HG03432 (cell line): ENCODE measurements at regions not wholly inside any gene's neighbourhood (a gene's known extent, or its start where the extent isn't known, plus 50 kb on each side); places are given as distances from the start of the nearest gene placed in this dataset.
"Not testable (repeated sequence)": the region's sequence is repeated elsewhere in the genome, so short reads cannot be mapped to it uniquely, and the experiment has no call there.

Experiments used
- ATAC-seq: cut with Tn5 transposase; IDR thresholded peaks from one replicate; pipeline ENCODE4 v1.9.1; 2021; ENCODE audit warnings: mild to moderate bottlenecking, moderate library complexity; ENCODE audit not compliant: unreplicated experiment

DNA sequence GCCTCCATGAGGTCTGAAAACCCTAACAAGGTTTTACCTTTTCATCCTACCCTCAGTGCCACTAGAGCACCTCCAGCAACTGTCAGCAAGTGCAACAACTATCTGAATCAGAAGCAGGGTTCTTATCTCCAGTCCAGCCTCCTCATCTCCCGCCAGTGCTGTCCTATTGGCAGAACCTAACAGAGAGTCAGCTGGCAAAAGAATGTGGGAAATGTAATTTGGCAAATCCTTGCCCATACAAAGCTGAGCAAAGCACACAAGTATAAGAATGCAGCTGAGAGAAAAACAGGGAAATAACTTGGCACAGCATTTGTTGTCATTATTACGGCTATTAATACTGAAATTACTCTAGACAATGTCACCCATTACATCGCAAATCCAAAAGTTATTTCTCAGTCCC lies 124.2 kb downstream of the ATP6V1G3 start:
- no peak for ATAC-seq

DNA sequence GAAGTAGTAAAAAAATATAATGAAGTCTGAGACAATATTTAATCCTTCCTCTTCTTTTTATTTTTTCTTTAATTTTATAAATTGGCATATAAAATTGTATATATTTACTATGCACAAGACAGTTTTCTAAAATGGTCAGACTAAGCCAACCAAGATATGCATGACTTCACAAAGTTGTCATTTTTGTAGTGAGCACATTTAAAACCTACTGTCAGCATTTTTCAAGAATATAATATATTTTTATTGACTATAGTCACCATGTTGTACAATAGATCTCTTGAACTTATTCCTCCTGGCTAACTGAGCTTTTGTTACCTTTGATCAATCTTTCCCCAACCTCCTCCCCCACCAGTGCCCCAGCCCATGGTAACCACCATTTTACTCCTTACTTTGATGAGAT lies 129.2 kb downstream of the ATP6V1G3 start:
- ATAC-seq: no peak

DNA sequence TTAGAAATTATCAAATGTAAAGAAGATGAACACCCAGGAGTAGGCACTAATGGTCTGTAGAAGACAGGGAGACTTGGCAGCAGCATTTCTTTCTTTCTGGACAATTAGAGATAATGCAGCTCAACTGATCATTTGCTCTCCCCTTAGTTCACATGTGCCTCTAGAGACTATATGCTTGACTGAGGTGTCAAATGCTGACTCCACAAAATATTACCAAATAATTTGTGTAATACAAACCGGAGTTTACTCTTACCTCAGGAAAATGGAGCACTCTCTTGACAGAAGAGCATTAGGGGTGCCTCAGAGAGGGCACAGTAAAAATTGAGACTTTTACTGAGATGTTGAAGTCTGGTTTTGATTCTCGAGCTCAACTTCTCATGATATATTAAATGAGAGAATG lies 131.8 kb downstream of the ATP6V1G3 start:
- ATAC-seq: no peak

DNA sequence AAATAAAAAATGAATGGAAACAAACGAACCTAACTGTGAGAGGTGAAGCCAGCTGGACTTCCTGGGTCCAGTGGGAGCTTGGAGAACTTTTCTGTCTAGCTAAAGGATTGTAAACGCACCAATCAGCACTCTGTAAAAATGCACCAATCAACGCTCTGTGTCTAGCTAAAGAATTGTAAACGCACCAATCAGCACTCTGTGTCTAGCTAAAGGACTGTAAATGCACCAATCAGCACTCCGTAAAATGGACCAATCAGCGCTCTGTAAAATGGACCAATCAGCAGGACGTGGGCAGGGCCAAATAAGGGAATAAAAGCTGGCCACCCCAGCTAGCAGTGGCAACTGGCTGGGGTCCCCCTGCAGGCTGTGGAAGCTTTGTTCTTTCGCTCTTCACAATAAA lies 135.8 kb downstream of the ATP6V1G3 start:
- not testable (repeated sequence) for ATAC-seq

DNA sequence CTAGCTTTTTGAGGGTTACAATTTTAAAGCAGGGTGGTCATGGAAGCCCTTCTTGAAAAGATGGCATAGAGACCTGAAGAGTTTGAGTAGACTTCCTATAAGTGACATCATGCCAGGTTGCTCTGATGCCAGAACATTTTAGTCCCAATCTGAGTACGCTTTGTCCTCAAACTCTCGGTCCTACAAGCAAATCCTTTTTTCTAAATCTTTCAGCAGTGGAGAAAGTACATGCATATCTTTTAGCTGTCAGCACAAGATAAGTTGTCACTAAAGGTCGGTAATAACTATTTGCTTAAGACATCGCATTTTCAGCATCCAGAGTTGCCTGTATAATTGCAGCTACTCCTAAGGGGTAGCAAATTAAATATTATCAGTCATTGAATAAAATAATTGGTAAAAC lies 140.4 kb downstream of the ATP6V1G3 start:
- no peak for ATAC-seq

DNA sequence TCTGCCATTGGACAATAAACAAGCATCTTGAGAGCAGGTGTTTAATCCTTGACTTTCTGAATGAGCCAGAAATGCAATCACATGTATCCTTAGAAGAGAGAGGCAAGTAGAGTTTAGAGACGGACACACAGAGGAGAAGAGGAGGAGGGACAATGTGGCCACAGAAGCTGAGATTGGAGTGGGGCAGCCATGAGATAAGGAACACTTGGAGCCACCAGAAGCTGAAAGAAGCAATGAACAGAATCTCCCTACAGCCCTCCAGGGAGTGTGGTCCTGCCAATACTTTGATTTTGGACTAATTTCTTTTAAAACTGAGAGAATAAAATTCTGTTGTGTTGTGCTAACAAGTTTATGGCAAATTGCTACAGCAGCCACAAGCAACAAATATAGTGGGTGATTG lies 141.0 kb downstream of the ATP6V1G3 start:
- ATAC-seq: no peak

DNA sequence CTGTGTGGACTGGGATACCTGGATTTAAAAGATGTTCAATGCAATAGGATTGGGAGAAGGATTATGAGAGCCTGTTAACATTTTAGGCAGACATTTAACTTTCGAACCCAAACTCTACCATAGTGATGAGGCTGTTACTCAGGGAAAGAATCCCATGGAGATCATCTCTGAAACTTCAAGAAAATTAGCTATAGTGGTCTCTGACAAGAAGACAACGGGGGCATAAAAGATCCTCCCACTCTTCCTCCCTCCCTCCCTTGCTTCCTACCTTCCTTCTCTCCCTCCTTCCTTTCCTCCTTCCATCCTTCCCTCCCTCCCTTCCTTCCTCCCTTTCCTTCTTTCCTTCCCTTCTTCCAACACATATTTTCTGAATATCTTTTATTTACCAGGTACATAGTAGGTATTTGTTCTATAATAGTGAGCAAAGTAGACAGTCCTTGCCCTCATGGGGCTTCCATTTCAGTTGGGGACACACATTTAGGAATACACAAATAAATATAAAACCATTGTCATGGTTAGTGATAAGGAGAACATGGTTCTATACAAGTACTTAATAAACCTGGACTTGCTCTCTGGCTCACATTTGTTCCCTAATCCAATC lies 143.2 kb downstream of the ATP6V1G3 start:
- no peak for ATAC-seq

DNA sequence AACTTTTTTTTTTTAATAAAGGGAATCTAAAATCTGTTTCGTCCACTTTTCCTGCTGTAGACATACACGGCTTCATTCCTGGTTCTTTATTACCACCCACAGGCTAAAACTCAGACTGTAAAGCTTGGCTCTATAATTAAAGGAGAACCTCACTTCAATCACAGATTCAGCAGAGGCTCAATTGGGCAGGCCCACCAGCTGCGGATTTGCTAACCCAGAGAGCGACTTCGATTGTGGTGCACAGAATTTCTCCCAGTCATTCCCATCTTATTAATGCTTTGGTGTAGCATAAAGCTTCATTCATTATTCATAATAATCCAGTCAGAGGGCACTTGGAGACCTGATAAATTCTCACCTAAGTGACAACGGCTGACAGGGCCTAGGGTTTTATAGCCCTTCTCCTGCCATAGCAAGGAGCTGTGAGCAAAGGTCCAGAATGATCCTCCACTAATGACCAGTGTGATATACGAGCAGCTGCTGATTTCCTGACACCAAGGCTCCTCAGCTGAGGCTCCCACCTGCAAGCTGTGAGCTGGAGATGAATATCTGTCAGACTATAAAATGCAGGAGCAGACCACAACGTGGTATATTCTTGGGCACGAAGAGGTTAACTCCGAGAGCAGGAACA lies 149.0 kb downstream of the ATP6V1G3 start:
- no peak for ATAC-seq

DNA sequence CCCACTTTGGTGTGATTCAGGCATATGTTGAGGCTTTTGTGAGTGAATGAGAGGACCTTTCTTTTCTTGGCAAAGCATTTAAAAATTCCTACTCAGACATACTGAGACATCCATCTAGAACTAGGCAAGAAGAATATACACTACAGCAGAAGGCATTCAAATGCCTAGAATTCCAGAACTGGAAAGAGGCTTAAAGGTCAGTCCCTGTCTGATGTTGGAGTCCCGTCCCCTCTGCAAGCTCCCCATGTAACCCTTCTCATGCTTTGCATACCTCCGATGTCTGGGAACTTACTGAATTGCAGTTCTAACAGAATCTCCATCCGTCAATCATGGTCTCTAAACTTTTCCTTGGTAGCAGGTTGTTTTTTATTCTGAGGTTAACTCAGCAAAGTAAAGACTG lies 152.9 kb downstream of the ATP6V1G3 start:
- no peak for ATAC-seq

DNA sequence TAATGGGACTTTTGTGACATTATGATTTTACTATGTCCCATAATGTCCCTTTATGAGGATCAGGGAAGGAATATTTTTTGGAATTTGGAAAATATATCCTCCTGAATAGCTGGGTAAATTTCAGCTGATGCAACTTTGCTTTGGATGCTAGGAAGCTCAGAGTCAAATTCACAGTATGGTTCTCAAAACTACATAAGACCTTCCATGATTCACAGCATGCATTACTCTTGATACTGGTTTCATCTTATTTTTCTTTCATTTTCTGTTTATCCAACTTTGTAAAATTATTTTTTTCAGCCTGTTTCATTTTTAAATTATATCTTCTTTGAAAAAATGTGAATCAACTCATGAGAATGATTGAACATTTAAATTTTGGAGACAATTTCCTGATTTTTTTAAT lies 160.2 kb downstream of the ATP6V1G3 start:
- no peak for ATAC-seq

DNA sequence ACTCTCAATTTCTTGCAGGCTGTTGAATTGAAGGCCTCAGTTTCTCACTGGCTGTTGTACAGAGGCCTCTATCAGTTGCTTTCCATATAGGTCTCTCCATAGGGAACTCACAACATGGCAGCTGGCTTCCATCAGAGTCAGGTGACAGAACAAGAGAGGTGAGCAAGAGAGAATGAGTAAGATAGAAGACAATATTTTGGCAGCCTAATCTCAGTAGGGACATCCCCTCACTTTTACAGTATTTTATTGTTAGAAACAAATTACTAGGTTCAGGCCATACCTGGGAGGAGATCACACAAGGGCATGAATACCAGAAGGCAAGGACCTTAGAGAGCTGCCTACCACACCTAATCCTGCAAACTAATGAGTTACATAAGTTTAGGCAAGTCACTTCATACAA lies 162.8 kb downstream of the ATP6V1G3 start:
- no peak for ATAC-seq

DNA sequence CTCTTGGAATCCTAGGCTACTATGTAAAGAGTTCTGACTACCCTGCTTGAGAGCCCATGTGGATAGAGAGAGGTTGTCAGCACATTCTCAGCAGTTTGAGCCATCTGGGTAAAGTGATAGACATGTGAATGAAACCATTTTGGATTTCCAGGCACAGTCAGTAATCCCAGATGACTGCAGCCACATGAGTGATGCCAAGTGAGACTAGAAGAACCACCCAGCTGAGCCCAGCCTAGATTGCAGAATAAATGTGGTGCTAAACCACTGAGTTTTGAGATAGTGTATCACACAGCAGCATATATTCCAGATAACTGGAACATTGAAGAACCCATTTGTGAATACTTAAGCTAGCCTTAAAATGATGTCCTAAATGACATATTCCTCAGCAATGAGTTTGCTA lies 166.2 kb downstream of the ATP6V1G3 start:
- no peak for ATAC-seq

DNA sequence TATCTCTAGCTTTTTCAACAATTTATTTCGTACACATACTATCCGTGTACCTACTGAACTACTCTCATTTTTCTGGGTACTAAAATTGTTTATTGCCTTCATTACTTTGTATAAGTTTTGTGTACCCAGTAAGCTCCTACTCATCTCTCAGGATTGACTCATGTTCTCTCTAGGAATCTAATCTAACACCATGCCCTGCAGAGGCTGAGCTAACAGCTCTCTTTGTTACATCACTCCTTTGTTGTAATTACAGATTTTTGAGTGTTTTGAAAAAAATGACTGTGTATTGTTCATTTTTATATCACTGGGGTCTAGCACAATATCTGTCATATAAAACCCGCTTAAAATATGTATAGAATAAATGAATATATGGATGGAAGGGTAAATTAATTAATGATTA lies 167.1 kb downstream of the ATP6V1G3 start:
- ATAC-seq: no peak
